ENCODE measurements at regions not wholly inside any gene's neighbourhood (a gene's known extent, or its start where the extent isn't known, plus 50 kb on each side); places are given as distances from the start of the nearest gene placed in this dataset.

DNA sequence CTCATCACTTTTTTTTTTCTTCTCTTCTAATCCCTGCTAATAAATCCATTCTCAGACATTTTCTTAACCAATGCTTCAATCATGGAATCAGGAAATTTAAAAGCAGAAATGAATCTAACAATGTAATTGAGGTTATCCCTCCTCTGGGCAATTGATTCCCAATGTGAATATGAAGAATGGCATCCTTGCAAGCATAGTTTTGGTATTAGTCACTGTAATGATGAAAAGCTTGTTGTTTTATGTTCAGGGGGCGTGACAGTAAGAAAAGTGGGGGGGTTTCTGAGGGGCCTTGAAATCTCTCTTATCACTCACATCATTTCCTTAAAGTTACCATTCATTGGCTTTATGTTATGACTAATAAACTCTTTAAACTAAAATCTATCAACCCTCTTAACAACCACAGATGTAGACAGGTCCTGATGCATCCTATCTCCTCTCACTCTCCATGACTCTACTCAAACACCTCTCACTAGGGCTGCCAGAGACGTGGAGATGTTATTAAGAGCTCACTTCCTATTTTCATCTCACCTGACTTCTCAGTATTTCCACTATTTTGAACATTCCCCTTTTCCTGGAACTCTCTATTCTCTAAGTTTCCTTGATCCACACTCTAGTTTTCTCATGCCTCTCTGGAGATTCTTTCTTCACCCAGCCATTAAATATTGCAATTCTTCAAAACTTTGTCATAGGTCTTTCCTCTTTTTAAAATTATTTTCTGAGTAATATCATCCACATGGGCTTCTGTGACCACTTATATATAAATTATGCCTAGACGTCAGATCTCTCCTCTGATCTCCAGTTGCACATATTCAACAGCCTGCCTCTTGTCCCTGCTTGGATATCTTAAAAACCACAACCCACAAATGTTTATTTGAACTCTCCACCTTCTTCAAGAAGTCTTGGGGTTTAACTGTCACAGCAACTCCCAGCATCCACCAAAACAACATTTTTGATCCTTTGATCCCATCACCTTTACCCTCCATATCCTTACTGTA, 332.9 kb downstream of the CDH2 start:
- TF ChIP-seq, protein P1, sequence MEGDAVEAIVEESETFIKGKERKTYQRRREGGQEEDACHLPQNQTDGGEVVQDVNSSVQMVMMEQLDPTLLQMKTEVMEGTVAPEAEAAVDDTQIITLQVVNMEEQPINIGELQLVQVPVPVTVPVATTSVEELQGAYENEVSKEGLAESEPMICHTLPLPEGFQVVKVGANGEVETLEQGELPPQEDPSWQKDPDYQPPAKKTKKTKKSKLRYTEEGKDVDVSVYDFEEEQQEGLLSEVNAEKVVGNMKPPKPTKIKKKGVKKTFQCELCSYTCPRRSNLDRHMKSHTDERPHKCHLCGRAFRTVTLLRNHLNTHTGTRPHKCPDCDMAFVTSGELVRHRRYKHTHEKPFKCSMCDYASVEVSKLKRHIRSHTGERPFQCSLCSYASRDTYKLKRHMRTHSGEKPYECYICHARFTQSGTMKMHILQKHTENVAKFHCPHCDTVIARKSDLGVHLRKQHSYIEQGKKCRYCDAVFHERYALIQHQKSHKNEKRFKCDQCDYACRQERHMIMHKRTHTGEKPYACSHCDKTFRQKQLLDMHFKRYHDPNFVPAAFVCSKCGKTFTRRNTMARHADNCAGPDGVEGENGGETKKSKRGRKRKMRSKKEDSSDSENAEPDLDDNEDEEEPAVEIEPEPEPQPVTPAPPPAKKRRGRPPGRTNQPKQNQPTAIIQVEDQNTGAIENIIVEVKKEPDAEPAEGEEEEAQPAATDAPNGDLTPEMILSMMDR (IDR thresholded peaks at IDR 0.05) = no peak
- no peak for TF ChIP-seq POLR2A (IDR thresholded peaks at IDR 0.05)

All from uterus (tissue), 2 donors.